ENCODE measurements at regions not wholly inside any gene's neighbourhood (a gene's known extent, or its start where the extent isn't known, plus 50 kb on each side); places are given as distances from the start of the nearest gene placed in this dataset.

GRCh38 chr3:152728231-152728980, 106.5 kb upstream of the P2RY1 start:
- H3K4me3 ChIP-seq (ENCODE audit: low read depth, low read length) = no peak overlapping the region
- no peak for DNase-seq (ENCODE audit: low read depth)
- TF ChIP-seq POLR2A (IDR thresholded peaks at IDR 0.05; ENCODE audit: extremely low read depth, insufficient read length) (no peak), MYC (IDR thresholded peaks at IDR 0.05; ENCODE audit: low read depth, low read length) (no peak)

- TF ChIP-seq MYC (IDR thresholded peaks at IDR 0.05; ENCODE audit: low read depth, low read length) = no peak
- TF ChIP-seq, protein P1, sequence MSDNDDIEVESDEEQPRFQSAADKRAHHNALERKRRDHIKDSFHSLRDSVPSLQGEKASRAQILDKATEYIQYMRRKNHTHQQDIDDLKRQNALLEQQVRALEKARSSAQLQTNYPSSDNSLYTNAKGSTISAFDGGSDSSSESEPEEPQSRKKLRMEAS (IDR thresholded peaks at IDR 0.05; ENCODE audit: low read depth, low read length) = no peak
- no peak for TF ChIP-seq POLR2A (IDR thresholded peaks at IDR 0.05; ENCODE audit: extremely low read depth, insufficient read length)
- TF ChIP-seq CTCF (IDR thresholded peaks at IDR 0.05; ENCODE audit: low read depth, low read length) = no peak
- no peak overlapping the region for H3K4me3 ChIP-seq (ENCODE audit: low read depth, low read length)
- DNase-seq (ENCODE audit: low read depth) = no peak
Observed at GRCh38 chr3:152729906-152730305, 105.0 kb upstream of the P2RY1 start.

- TF ChIP-seq MYC (IDR thresholded peaks at IDR 0.05; ENCODE audit: low read depth, low read length) (no peak), POLR2A (IDR thresholded peaks at IDR 0.05; ENCODE audit: extremely low read depth, insufficient read length) (no peak), CTCF (IDR thresholded peaks at IDR 0.05; ENCODE audit: low read depth, low read length) (no peak)
- TF ChIP-seq, protein P1 (IDR thresholded peaks at IDR 0.05; ENCODE audit: low read depth, low read length) = no peak
- DNase-seq (ENCODE audit: low read depth) = no peak
- H3K4me3 ChIP-seq (ENCODE audit: low read depth, low read length) = no peak overlapping the region
Observed at GRCh38 chr3:152731511-152731910, 103.4 kb upstream of the P2RY1 start.

- no peak for TF ChIP-seq CTCF (IDR thresholded peaks at IDR 0.05; ENCODE audit: low read depth, low read length)
- TF ChIP-seq MYC (IDR thresholded peaks at IDR 0.05; ENCODE audit: low read depth, low read length) = no peak
- TF ChIP-seq POLR2A (IDR thresholded peaks at IDR 0.05; ENCODE audit: extremely low read depth, insufficient read length) = no peak
- TF ChIP-seq, protein P1 (IDR thresholded peaks at IDR 0.05; ENCODE audit: low read depth, low read length) = no peak
- no peak overlapping the region for H3K4me3 ChIP-seq (ENCODE audit: low read depth, low read length)
- DNase-seq (ENCODE audit: low read depth) = no peak
Observed at GRCh38 chr3:152733584-152734119, 101.3 kb upstream of the P2RY1 start.

DNA sequence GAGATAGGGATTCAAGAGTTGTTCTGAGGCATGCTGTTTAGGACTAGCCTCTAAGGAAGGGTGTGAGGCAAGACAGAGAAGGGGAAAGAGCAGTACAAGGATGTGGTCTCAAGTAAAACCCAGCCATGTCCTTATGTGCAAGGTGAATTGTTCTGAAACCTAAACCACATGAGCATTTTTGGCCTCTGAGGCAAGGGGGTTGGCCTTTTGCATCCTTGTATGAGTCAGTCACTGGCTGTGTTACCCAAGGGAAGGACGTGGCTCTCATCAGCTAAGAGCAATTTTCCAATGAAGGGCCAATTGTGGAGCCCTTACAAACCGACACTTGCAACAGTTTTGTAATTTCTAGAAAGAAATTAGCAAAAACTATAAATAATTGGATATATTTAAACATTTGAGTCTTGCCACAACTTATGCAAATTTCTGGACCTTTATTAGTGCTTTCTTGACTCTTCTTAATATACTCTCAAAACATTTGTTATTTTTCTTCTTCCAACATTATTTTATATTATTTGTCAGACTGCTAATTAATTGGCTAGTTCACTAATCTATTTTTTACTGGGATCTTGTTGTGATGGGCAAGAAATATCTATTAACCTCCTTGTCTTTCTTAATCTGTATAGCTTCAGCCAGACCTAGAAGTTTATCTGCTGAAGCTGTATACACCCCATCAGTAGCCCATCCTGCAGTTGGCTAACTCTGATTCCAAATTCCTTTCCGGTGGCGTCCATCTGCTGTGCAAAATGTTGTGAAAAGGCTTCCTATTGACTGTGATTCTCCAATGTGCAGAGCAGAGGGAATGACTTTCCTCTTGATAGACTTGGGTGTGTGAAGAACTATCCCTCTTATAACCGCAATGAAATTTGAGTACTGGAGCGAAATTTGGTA, 97.7 kb upstream of the P2RY1 start:
- H3K4me3 ChIP-seq (ENCODE audit: low read depth, low read length) = no peak overlapping the region
- DNase-seq (ENCODE audit: low read depth) = peak; percentile 28
- TF ChIP-seq, protein P1 (IDR thresholded peaks at IDR 0.05; ENCODE audit: low read depth, low read length) = no peak
- TF ChIP-seq MYC (IDR thresholded peaks at IDR 0.05; ENCODE audit: low read depth, low read length) = no peak
- TF ChIP-seq POLR2A (IDR thresholded peaks at IDR 0.05; ENCODE audit: extremely low read depth, insufficient read length) = no peak
- TF ChIP-seq CTCF (IDR thresholded peaks at IDR 0.05; ENCODE audit: low read depth, low read length) = no peak

DNA sequence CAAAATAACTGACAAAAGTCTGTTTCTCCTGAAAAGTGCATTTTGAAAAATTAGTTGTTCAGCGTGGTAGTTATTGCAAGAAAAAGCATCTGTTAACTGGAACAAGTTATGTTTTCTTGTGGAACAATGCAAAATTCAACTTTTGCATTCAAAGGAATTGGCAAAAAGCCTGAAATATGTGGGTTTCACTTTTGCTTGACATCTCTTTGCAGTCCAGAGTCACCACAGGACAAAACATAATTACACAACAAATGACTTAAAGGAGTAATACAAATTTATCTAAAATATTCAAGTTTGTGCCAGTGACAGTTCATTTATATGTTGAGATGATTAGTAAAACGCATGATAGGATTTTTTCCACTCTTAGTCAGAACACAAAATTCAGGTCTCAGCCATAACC, 96.3 kb upstream of the P2RY1 start:
- no peak for DNase-seq (ENCODE audit: low read depth)
- no peak for TF ChIP-seq CTCF (IDR thresholded peaks at IDR 0.05; ENCODE audit: low read depth, low read length)
- TF ChIP-seq, protein P1 (IDR thresholded peaks at IDR 0.05; ENCODE audit: low read depth, low read length) = no peak
- no peak for TF ChIP-seq MYC (IDR thresholded peaks at IDR 0.05; ENCODE audit: low read depth, low read length)
- no peak for TF ChIP-seq POLR2A (IDR thresholded peaks at IDR 0.05; ENCODE audit: extremely low read depth, insufficient read length)
- no peak overlapping the region for H3K4me3 ChIP-seq (ENCODE audit: low read depth, low read length)

Measured in NB4 (cell line).